GM23338 (cell line): ENCODE measurements at regions not wholly inside any gene's neighbourhood (a gene's known extent, or its start where the extent isn't known, plus 50 kb on each side); places are given as distances from the start of the nearest gene placed in this dataset.
A peak's percentile ranks its signal among the peaks of the same experiment; 100 is the strongest.
"Not testable (repeated sequence)": the region's sequence is repeated elsewhere in the genome, so short reads cannot be mapped to it uniquely, and the experiment has no call there.

Source experiments
- ATAC-seq: fragments of 200-7000 bp; cut with Tn5 transposase; 3 replicates; pipeline ENCODE4 v1.9.1; 2020
- DNase-seq: peaks from one replicate; pipeline ENCODE4 v3.0.0-alpha.2; 2015; ENCODE audit warnings: low spot score
- H2AFZ ChIP-seq: fragments of 200-600 bp; sonication (generic); 2 replicates; pipeline ENCODE4 v1.8.0; 2016; ENCODE audit warnings: antibody characterized with exemption, mild to moderate bottlenecking, moderate library complexity
- H3F3A ChIP-seq: fragments of 200-600 bp; sonication (generic); replicated peaks from 2 replicates; pipeline ENCODE4 v1.8.0; 2017; ENCODE audit warnings: antibody characterized with exemption, mixed run types, low read depth
- H3K27ac ChIP-seq: fragments of 200-600 bp; sonication (generic); 2 replicates; pipeline ENCODE4 v1.6.1; 2016; ENCODE audit warnings: low read depth
- H3K27me3 ChIP-seq: fragments of 200-600 bp; sonication (generic); 2 replicates; pipeline ENCODE4 v1.8.0; 2016; ENCODE audit warnings: mild to moderate bottlenecking, mixed run types, moderate library complexity; ENCODE audit not compliant: insufficient read depth
- H3K36me3 ChIP-seq: fragments of 200-600 bp; sonication (generic); 2 replicates; pipeline ENCODE4 v1.8.0; 2016; ENCODE audit warnings: mild to moderate bottlenecking; ENCODE audit not compliant: insufficient read depth
- H3K4me1 ChIP-seq: fragments of 200-600 bp; sonication (generic); 2 replicates; pipeline ENCODE4 v1.8.0; 2016; ENCODE audit warnings: mild to moderate bottlenecking, moderate library complexity; ENCODE audit not compliant: insufficient read depth
- H3K4me2 ChIP-seq: fragments of 200-600 bp; sonication (generic); 2 replicates; pipeline ENCODE4 v1.7.1; 2017; ENCODE audit warnings: mixed run types
- H3K4me3 ChIP-seq: fragments of 200-600 bp; sonication (generic); 2 replicates; pipeline ENCODE4 v1.6.1; 2016; ENCODE audit warnings: mixed run types
- H3K79me2 ChIP-seq: fragments of 200-600 bp; sonication (generic); replicated peaks from 2 replicates; pipeline ENCODE4 v1.8.0; 2017; ENCODE audit warnings: mild to moderate bottlenecking; ENCODE audit not compliant: insufficient read depth
- H3K9me2 ChIP-seq: fragments of 200-600 bp; sonication (generic); 2 replicates; pipeline ENCODE4 v1.8.0; 2017; ENCODE audit not compliant: insufficient read depth
- H4K20me1 ChIP-seq: fragments of 200-600 bp; sonication (generic); replicated peaks from 2 replicates; pipeline ENCODE4 v1.8.0; 2017; ENCODE audit warnings: mild to moderate bottlenecking; ENCODE audit not compliant: insufficient read depth
- H3K27ac Mint-ChIP-seq: 2 replicates; pipeline ENCODE4 v1.8.0; 2020; ENCODE audit warnings: inconsistent platforms, mild to moderate bottlenecking, moderate library complexity, mixed read lengths
- H3K27me3 Mint-ChIP-seq: 3 replicates; pipeline ENCODE4 v1.8.0; 2022; ENCODE audit warnings: low read depth, mild to moderate bottlenecking, moderate library complexity, mixed read lengths, inconsistent platforms; ENCODE audit not compliant: insufficient read depth, poor library complexity
- H3K36me3 Mint-ChIP-seq: 3 replicates; pipeline ENCODE4 v1.8.0; 2021; ENCODE audit warnings: low read depth, mild to moderate bottlenecking, inconsistent platforms, moderate library complexity, mixed read lengths
- H3K4me1 Mint-ChIP-seq: 3 replicates; pipeline ENCODE4 v1.8.0; 2020; ENCODE audit warnings: mild to moderate bottlenecking, inconsistent platforms, mixed read lengths
- H3K4me3 Mint-ChIP-seq: 3 replicates; pipeline ENCODE4 v1.8.0; 2021; ENCODE audit warnings: moderate library complexity, mild to moderate bottlenecking, inconsistent platforms, mixed read lengths
- H3K9me3 Mint-ChIP-seq: 3 replicates; pipeline ENCODE4 v1.8.0; 2020; ENCODE audit warnings: moderate library complexity, mild to moderate bottlenecking, inconsistent platforms, mixed read lengths
- CTCF ChIP-seq, 2 experiments: fragments of 200-600 bp in 1 of 2; sonication (generic) in 1 of 2; conservative IDR thresholded peaks; 2 replicates each; pipeline versions ENCODE4 v1.5.1 to v1.6.1; 2016 to 2017; ENCODE audit warnings: antibody characterized with exemption in 2 of 2, low read depth in 2 of 2, mild to moderate bottlenecking in 2 of 2, moderate library complexity in 1 of 2
- EZH2 ChIP-seq: fragments of 200-600 bp; sonication (generic); IDR thresholded peaks from one replicate; pipeline ENCODE4 v1.8.0; 2017; ENCODE audit warnings: antibody characterized with exemption, mild to moderate bottlenecking, low read depth; ENCODE audit not compliant: unreplicated experiment
- EZH2phosphoT487 ChIP-seq: fragments of 200-600 bp; sonication (generic); IDR thresholded peaks from one replicate; pipeline ENCODE4 v1.8.1; 2018; ENCODE audit warnings: antibody characterized with exemption; ENCODE audit not compliant: unreplicated experiment
- POLR2AphosphoS5 ChIP-seq: IDR thresholded peaks from 2 replicates; pipeline ENCODE4 v1.6.1; 2016; ENCODE audit warnings: antibody characterized with exemption, low read depth
- ZNF114 ChIP-seq: fragments of 250-450 bp; sonication (Bioruptor Pico); IDR thresholded peaks from 2 replicates; pipeline ENCODE4 v1.5.0; 2020; ENCODE audit warnings: mild to moderate bottlenecking, moderate library complexity

- Histone ChIP-seq H3K4me2 (no peak overlapping the region), H2AFZ (no peak overlapping the region), H3K36me3 (no peaks in the 10 kb centered on the region), H3K4me3 (no peak overlapping the region), H3K9me2 (no peaks in the 10 kb centered on the region), H3K79me2 (no peaks in the 10 kb centered on the region), H3F3A (no peaks in the 10 kb centered on the region), H3K4me1 (no peaks in the 10 kb centered on the region), H3K27me3 (peaks cover 5% of the 10 kb centered on the region; the same call in 1 of the 2 replicates), H3K27ac (no peak overlapping the region), H4K20me1 (no peaks in the 10 kb centered on the region)
- H3K4me3 Mint-ChIP-seq = no peak overlapping the region
- H3K27ac Mint-ChIP-seq = no peak overlapping the region
- no peaks in the 10 kb centered on the region for H3K4me1 Mint-ChIP-seq
- ATAC-seq (no peak), DNase-seq (peak; percentile 12)
- TF ChIP-seq EZH2 (no peak), POLR2AphosphoS5 (no peak), CTCF (conservative IDR thresholded peaks at IDR 0.05; ENCODE audit: low read depth in 2 of 2) (peak; percentile 16 to 25; a peak in 2 of 4 replicates)
- H3K27me3 Mint-ChIP-seq = peaks cover 7% of the 10 kb centered on the region
- H3K9me3 Mint-ChIP-seq = no peaks in the 10 kb centered on the region; the same call in 2 of the 3 replicates
- no peaks in the 10 kb centered on the region; the same call in 2 of the 3 replicates for H3K36me3 Mint-ChIP-seq
These were observed 299.9 kb downstream of the CCDC74A start for GRCh38 chr2:131827481-131828163.

- ATAC-seq (no peak), DNase-seq (no peak)
- no peaks in the 10 kb centered on the region for H4K20me1 ChIP-seq
- no peak overlapping the region for H2AFZ ChIP-seq
- Mint-ChIP-seq H3K36me3 (no peaks in the 10 kb centered on the region; the same call in 2 of the 3 replicates), H3K27ac (no peak overlapping the region), H3K4me1 (no peaks in the 10 kb centered on the region), H3K9me3 (no peaks in the 10 kb centered on the region; the same call in 2 of the 3 replicates), H3K27me3 (peaks cover 7% of the 10 kb centered on the region), H3K4me3 (no peak overlapping the region)
- H3K79me2 ChIP-seq = no peaks in the 10 kb centered on the region
- no peak overlapping the region for H3K4me3 ChIP-seq
- no peak overlapping the region for H3K27ac ChIP-seq
- TF ChIP-seq ZNF114 (CRISPR knock-in tag) (no peak), EZH2phosphoT487 (no peak)
- H3K9me2 ChIP-seq = no peaks in the 10 kb centered on the region
- H3K36me3 ChIP-seq = no peaks in the 10 kb centered on the region
- peaks cover 5% of the 10 kb centered on the region; the same call in 1 of the 2 replicates for H3K27me3 ChIP-seq
- H3K4me2 ChIP-seq = no peak overlapping the region
- H3F3A ChIP-seq = no peaks in the 10 kb centered on the region
- no peaks in the 10 kb centered on the region for H3K4me1 ChIP-seq
These were observed 300.5 kb downstream of the CCDC74A start for GRCh38 chr2:131828164-131828561.

GRCh38 chr2:131828633-131829455 lies 301.2 kb downstream of the CCDC74A start:
- ATAC-seq, H3K4me1 ChIP-seq, H3K27ac Mint-ChIP-seq, H3K27me3 ChIP-seq, H3K79me2 ChIP-seq, H3K4me3 Mint-ChIP-seq, H3K4me2 ChIP-seq, H2AFZ ChIP-seq, H3K36me3 ChIP-seq, H3K4me1 Mint-ChIP-seq, H3K36me3 Mint-ChIP-seq, H3K9me3 Mint-ChIP-seq, H3K9me2 ChIP-seq, H3K27ac ChIP-seq, H3K27me3 Mint-ChIP-seq, H3K4me3 ChIP-seq, DNase-seq, H4K20me1 ChIP-seq, H3F3A ChIP-seq: not testable (repeated sequence)

- H3K79me2 ChIP-seq, H3K4me3 ChIP-seq, H3K9me2 ChIP-seq, H3K27me3 ChIP-seq, H3K4me1 ChIP-seq, H3K4me3 Mint-ChIP-seq, H3K36me3 Mint-ChIP-seq, H3F3A ChIP-seq, H2AFZ ChIP-seq, H3K36me3 ChIP-seq, H3K4me1 Mint-ChIP-seq, H3K27ac ChIP-seq, H4K20me1 ChIP-seq, H3K27me3 Mint-ChIP-seq, H3K9me3 Mint-ChIP-seq, H3K27ac Mint-ChIP-seq, H3K4me2 ChIP-seq: not testable (repeated sequence)
- ATAC-seq (peak; percentile 27), DNase-seq (peak; percentile 51)
These were observed 302.0 kb downstream of the CCDC74A start for GRCh38 chr2:131829456-131830241.
